ENCODE measurements at regions not wholly inside any gene's neighbourhood (a gene's known extent, or its start where the extent isn't known, plus 50 kb on each side); places are given as distances from the start of the nearest gene placed in this dataset.
"Not testable (repeated sequence)": the region's sequence is repeated elsewhere in the genome, so short reads cannot be mapped to it uniquely, and the experiment has no call there.

DNA sequence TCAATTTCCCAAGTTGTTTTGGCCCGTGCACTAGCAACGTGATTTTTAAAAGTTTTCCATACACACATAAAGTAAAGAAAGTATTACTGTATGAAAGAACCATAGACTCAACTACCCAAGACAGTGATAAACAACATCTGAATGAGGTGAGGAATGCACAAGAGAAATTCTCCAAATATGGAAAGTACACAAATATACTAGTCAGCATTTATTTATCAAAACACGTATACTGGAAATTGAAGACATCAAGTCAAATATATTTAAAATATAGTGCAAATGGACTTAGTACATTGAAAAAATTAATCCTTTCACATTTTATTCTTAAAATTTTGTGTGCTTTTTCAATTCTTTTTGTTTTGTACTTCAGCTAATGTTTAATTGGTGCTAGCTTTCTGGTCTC, 143.6 kb downstream of the ARL4A start:
- TF ChIP-seq, protein P1, sequence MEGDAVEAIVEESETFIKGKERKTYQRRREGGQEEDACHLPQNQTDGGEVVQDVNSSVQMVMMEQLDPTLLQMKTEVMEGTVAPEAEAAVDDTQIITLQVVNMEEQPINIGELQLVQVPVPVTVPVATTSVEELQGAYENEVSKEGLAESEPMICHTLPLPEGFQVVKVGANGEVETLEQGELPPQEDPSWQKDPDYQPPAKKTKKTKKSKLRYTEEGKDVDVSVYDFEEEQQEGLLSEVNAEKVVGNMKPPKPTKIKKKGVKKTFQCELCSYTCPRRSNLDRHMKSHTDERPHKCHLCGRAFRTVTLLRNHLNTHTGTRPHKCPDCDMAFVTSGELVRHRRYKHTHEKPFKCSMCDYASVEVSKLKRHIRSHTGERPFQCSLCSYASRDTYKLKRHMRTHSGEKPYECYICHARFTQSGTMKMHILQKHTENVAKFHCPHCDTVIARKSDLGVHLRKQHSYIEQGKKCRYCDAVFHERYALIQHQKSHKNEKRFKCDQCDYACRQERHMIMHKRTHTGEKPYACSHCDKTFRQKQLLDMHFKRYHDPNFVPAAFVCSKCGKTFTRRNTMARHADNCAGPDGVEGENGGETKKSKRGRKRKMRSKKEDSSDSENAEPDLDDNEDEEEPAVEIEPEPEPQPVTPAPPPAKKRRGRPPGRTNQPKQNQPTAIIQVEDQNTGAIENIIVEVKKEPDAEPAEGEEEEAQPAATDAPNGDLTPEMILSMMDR (IDR thresholded peaks at IDR 0.05; ENCODE audit: insufficient read depth, low read length), result no peak
- no peak overlapping the region for H3K4me3 ChIP-seq (ENCODE audit: low read depth, low read length)
- DNase-seq (ENCODE audit: low read depth), result no peak

GRCh38 chr7:12833829-12834228, 146.4 kb downstream of the ARL4A start:
- TF ChIP-seq, protein P1 (IDR thresholded peaks at IDR 0.05; ENCODE audit: insufficient read depth, low read length), result no peak

DNA sequence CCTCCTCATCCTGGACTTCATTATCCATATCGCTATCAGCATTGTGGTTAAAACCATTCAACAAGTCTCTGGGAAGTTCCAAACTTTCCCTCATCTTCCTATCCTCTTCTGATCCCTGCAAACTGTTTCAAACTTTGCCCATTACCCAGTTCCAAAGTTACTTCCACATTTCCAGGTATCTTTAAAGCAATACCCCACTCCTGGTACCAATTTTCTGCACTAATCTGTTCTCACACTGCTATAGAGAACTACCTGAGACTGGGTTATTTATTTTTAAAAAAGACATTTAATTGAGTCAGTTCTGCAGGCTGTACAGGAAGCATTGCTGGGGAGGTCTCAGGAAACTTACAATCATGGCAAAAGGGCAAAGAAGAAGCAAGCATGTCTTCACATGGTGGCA, 147.3 kb downstream of the ARL4A start:
- H3K4me3 ChIP-seq (ENCODE audit: low read depth, low read length), result no peak overlapping the region
- no peak for DNase-seq (ENCODE audit: low read depth)
- TF ChIP-seq, protein P1 (IDR thresholded peaks at IDR 0.05; ENCODE audit: insufficient read depth, low read length), result no peak

More at GRCh38 chr7:12833829-12834228, 146.4 kb downstream of the ARL4A start:
- no peak for DNase-seq (ENCODE audit: low read depth)
- no peak overlapping the region for H3K4me3 ChIP-seq (ENCODE audit: low read depth, low read length)

DNA sequence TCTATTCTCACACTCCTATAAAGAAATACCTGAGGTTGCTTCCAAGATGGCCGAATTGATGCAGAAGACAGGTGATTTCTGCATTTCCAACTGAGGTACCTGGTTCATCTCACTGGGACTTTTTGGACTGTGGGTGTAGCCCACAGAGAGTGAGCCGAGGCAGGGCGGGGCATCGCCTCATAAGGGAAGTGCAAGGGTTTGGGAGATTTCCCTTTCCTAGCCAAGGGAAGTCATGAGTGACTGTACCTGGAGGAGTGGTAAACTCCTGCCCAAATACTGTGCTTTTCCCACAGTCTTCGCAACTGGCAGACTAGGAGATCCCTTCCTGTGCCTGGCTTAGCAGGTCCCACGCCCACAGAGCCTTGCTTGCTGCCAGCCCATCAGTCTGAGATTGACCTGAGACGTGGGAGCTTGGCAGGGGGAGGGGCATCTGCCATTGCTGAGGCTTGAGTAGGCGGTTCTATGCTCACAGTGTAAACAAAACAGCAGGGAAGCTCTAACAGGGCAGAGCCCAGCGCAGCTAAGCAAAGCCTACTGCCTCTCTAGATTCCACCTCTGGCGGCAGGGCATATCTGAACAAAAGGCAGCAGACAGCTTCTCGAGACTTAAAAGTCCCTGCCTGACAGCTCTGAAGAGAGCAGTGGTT, 152.2 kb downstream of the ARL4A start:
- H3K4me3 ChIP-seq (ENCODE audit: low read depth, low read length), result no peak overlapping the region
- no peak for DNase-seq (ENCODE audit: low read depth)
- TF ChIP-seq, protein P1 (IDR thresholded peaks at IDR 0.05; ENCODE audit: insufficient read depth, low read length), result no peak

DNA sequence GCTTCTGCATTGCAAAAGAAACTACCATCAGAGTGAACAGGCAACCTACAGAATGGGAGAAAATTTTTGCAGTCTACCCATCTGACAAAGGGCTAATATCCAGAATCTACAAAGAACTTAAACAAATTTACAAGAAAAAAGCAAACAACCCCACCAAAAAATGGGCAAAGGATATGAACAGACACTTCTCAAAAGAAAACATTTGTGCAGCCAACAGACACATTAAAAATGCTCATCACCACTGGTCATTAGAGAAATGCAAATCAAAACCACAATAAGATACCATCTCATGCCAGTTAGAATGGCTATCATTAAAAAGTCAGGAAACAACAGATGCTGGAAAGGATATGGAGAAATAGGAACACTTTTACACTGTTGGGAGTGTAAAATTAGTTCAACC, 157.3 kb downstream of the ARL4A start:
- not testable (repeated sequence) for H3K4me3 ChIP-seq (ENCODE audit: low read depth, low read length); DNase-seq (ENCODE audit: low read depth)

DNA sequence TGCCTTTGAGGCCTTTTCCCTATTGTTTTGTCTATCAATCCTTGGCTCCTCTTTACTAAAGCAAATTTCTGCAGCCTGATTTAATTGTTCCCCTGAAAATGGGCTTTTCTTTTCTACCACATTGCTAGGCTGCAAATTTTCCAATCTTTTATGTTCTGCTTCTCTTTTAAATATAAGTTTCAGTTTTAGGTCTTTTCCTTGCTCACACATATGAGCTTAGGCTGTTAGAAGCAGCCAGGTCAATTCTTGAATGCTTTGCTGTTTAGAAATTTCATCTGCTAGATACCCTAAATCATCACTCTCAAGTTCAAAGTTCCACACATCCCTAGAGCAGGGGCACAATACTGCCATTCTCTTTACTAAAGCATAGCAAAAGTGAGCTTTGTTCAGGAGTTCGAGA, 159.6 kb downstream of the ARL4A start:
- TF ChIP-seq, protein P1 (IDR thresholded peaks at IDR 0.05; ENCODE audit: insufficient read depth, low read length), result no peak
- DNase-seq (ENCODE audit: low read depth), result no peak
- no peak overlapping the region for H3K4me3 ChIP-seq (ENCODE audit: low read depth, low read length)

- DNase-seq (ENCODE audit: low read depth), result no peak
- TF ChIP-seq, protein P1 (IDR thresholded peaks at IDR 0.05; ENCODE audit: insufficient read depth, low read length), result no peak
- H3K4me3 ChIP-seq (ENCODE audit: low read depth, low read length), result no peak overlapping the region
Measured at GRCh38 chr7:12851142-12851541, 163.7 kb downstream of the ARL4A start.
